Trophoblast cell (in vitro differentiated cells and primary cell): ENCODE measurements at regions not wholly inside any gene's neighbourhood (a gene's known extent, or its start where the extent isn't known, plus 50 kb on each side); places are given as distances from the start of the nearest gene placed in this dataset.

Experiments used
- DNase-seq, 2 donors: peaks; one replicate each; pipeline ENCODE4 v3.0.0-alpha.2; 2016
- H2AFZ ChIP-seq: 2 replicates; pipeline ENCODE4 v1.6.1; 2013; ENCODE audit warnings: low read length, moderate library complexity, mild to moderate bottlenecking; ENCODE audit not compliant: insufficient read depth, poor library complexity
- H2AK5ac ChIP-seq: 2 replicates; pipeline ENCODE4 v1.6.1; 2013; ENCODE audit warnings: mild to moderate bottlenecking, low read length
- H2BK120ac ChIP-seq: 2 replicates; pipeline ENCODE4 v1.6.1; 2013; ENCODE audit warnings: low read length, mild to moderate bottlenecking, moderate library complexity; ENCODE audit not compliant: insufficient read depth, poor library complexity
- H2BK12ac ChIP-seq: 2 replicates; pipeline ENCODE4 v1.6.1; 2013; ENCODE audit warnings: mild to moderate bottlenecking, low read length, moderate library complexity
- H2BK5ac ChIP-seq: 2 replicates; pipeline ENCODE4 v1.6.1; 2013; ENCODE audit warnings: low read length, low read depth, moderate library complexity, mild to moderate bottlenecking; ENCODE audit not compliant: poor library complexity
- H3K14ac ChIP-seq: 2 replicates; pipeline ENCODE4 v1.6.1; 2013; ENCODE audit warnings: mild to moderate bottlenecking, low read length
- H3K18ac ChIP-seq: 2 replicates; pipeline ENCODE4 v1.6.1; 2013; ENCODE audit warnings: mild to moderate bottlenecking, low read length
- H3K23ac ChIP-seq: 2 replicates; pipeline ENCODE4 v1.6.1; 2013; ENCODE audit warnings: low read length
- H3K27ac ChIP-seq: 2 replicates; pipeline ENCODE4 v1.5.1; 2013; ENCODE audit warnings: low read depth, mild to moderate bottlenecking, inconsistent platforms, low read length, moderate library complexity
- H3K27me3 ChIP-seq: 2 replicates; pipeline ENCODE4 v1.6.1; 2013; ENCODE audit warnings: inconsistent platforms, mild to moderate bottlenecking, low read length, moderate library complexity; ENCODE audit not compliant: insufficient read depth
- H3K36me3 ChIP-seq, 2 experiments: 1 replicate in 1 of 2; 2 replicates in 1 of 2; pipeline ENCODE4 v1.6.1; 2013; ENCODE audit warnings: low read length in 2 of 2, mild to moderate bottlenecking in 2 of 2, moderate library complexity in 1 of 2; ENCODE audit not compliant: insufficient read depth in 2 of 2, control insufficient read depth in 1 of 2
- H3K4ac ChIP-seq: 2 replicates; pipeline ENCODE4 v1.6.1; 2013; ENCODE audit warnings: low read depth, mild to moderate bottlenecking, low read length, moderate library complexity
- H3K4me1 ChIP-seq, 2 experiments: 1 replicate in 1 of 2; 2 replicates in 1 of 2; pipeline ENCODE4 v1.6.1; 2013; ENCODE audit warnings: low read length in 2 of 2, mild to moderate bottlenecking in 2 of 2, moderate library complexity in 1 of 2; ENCODE audit not compliant: insufficient read depth in 2 of 2, control insufficient read depth in 1 of 2
- H3K4me2 ChIP-seq: 2 replicates; pipeline ENCODE4 v1.6.1; 2013; ENCODE audit warnings: inconsistent platforms, mild to moderate bottlenecking, low read length, moderate library complexity
- H3K4me3 ChIP-seq: 2 replicates; pipeline ENCODE4 v1.5.1; 2013; ENCODE audit warnings: mild to moderate bottlenecking, low read depth, low read length, inconsistent platforms
- H3K79me1 ChIP-seq: one replicate; pipeline ENCODE4 v1.6.1; 2013; ENCODE audit warnings: low read length
- H3K79me2 ChIP-seq: 2 replicates; pipeline ENCODE4 v1.6.1; 2013; ENCODE audit warnings: low read length, mild to moderate bottlenecking; ENCODE audit not compliant: control insufficient read depth, insufficient read depth, poor library complexity
- H3K9ac ChIP-seq: 2 replicates; pipeline ENCODE4 v1.6.1; 2013; ENCODE audit warnings: mild to moderate bottlenecking, low read length
- H3K9me3 ChIP-seq: 2 replicates; pipeline ENCODE4 v1.6.1; 2013; ENCODE audit warnings: low read depth, mild to moderate bottlenecking, control low read depth, inconsistent platforms, low read length; ENCODE audit not compliant: insufficient read depth
- H4K12ac ChIP-seq: 2 replicates; pipeline ENCODE4 v1.6.1; 2013; ENCODE audit warnings: low read depth, mild to moderate bottlenecking, low read length, moderate library complexity
- H4K8ac ChIP-seq: 2 replicates; pipeline ENCODE4 v1.6.1; 2013; ENCODE audit warnings: low read depth, mild to moderate bottlenecking, low read length, moderate library complexity
- H4K91ac ChIP-seq: one replicate; pipeline ENCODE4 v1.6.1; 2013; ENCODE audit warnings: low read depth, mild to moderate bottlenecking, low read length, moderate library complexity
- WGBS: extraction: QIAGEN DNeasy Blood & Tissue Kit; methylation state at CpG from one replicate; pipeline ENCODE4 v1.1.7; 2013; ENCODE audit warnings: missing lambda C conversion rate; ENCODE audit not compliant: insufficient read length, insufficient coverage; ENCODE audit errors: extremely low coverage; 5-methylcytosine and 5-hydroxymethylcytosine counted together

- Histone ChIP-seq H3K14ac (no peak overlapping the region), H2BK12ac (no peak overlapping the region), H3K36me3 (no peaks in the 10 kb centered on the region), H3K9me3 (no peaks in the 10 kb centered on the region), H3K79me1 (no peaks in the 10 kb centered on the region), H3K18ac (no peak overlapping the region), H3K27me3 (no peaks in the 10 kb centered on the region), H3K27ac (no peak overlapping the region), H3K9ac (no peak overlapping the region), H3K4ac (no peak overlapping the region), H2AK5ac (no peak overlapping the region), H4K8ac (no peak overlapping the region), H3K79me2 (no peaks in the 10 kb centered on the region), H3K23ac (no peak overlapping the region), H3K4me1 (no peaks in the 10 kb centered on the region), H2BK5ac (no peak overlapping the region), H3K4me2 (no peak overlapping the region), H4K12ac (peak overlapping the region; percentile 18), H2AFZ (no peak overlapping the region), H4K91ac (no peak overlapping the region), H3K4me3 (no peak overlapping the region), H2BK120ac (no peak overlapping the region)
- no peak for DNase-seq
- WGBS = no CpG with 5 or more reads among the region's 22 CpGs
Observed at GRCh38 chr7:68535266-68535665, 1063.0 kb upstream of the AUTS2 start.

GRCh38 chr7:68537051-68537773 is 1061.1 kb upstream of the AUTS2 start:
- Histone ChIP-seq H3K36me3 (no peaks in the 10 kb centered on the region), H2BK5ac (no peak overlapping the region), H4K12ac (no peak overlapping the region), H3K23ac (no peak overlapping the region), H3K14ac (no peak overlapping the region), H2AK5ac (no peak overlapping the region), H3K4me1 (no peaks in the 10 kb centered on the region), H2AFZ (no peak overlapping the region), H3K27ac (no peak overlapping the region), H4K8ac (no peak overlapping the region), H3K27me3 (no peaks in the 10 kb centered on the region), H3K9ac (no peak overlapping the region), H3K79me2 (no peaks in the 10 kb centered on the region), H3K18ac (no peak overlapping the region), H3K79me1 (no peaks in the 10 kb centered on the region), H3K4me3 (no peak overlapping the region), H3K4me2 (no peak overlapping the region), H3K9me3 (no peaks in the 10 kb centered on the region), H2BK12ac (no peak overlapping the region), H2BK120ac (no peak overlapping the region), H3K4ac (no peak overlapping the region), H4K91ac (no peak overlapping the region)
- no CpG with 5 or more reads among the region's 6 CpGs for WGBS
- DNase-seq = no peak

DNA sequence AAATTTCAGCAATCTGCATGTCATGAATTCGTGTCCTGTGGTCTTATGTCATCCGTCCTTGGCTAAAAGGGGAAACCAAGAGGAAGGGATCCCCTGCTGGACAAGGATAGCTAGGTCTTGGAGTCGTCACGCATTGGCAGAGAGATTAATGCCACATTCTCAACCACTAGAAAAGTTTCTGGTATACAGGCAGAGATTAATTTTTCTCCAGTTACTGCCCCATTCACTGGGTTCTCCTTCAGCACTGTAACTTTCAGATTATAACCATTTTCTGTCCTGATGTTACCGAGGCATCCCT is 1060.6 kb upstream of the AUTS2 start:
- H3K9me3 ChIP-seq = no peaks in the 10 kb centered on the region
- no peaks in the 10 kb centered on the region for H3K27me3 ChIP-seq
- WGBS = no CpG with 5 or more reads among the region's 5 CpGs
- H2BK5ac ChIP-seq = no peak overlapping the region
- H3K79me2 ChIP-seq = no peaks in the 10 kb centered on the region
- H3K14ac ChIP-seq = no peak overlapping the region
- H3K79me1 ChIP-seq = no peaks in the 10 kb centered on the region
- H2BK12ac ChIP-seq = no peak overlapping the region
- no peak overlapping the region for H4K8ac ChIP-seq
- H3K27ac ChIP-seq = no peak overlapping the region
- H3K23ac ChIP-seq = no peak overlapping the region
- H3K4me3 ChIP-seq = no peak overlapping the region
- H2AK5ac ChIP-seq = no peak overlapping the region
- no peaks in the 10 kb centered on the region for H3K36me3 ChIP-seq
- H4K12ac ChIP-seq = no peak overlapping the region
- H3K9ac ChIP-seq = no peak overlapping the region
- no peak overlapping the region for H3K4me2 ChIP-seq
- no peak overlapping the region for H3K18ac ChIP-seq
- no peak overlapping the region for H2AFZ ChIP-seq
- no peak for DNase-seq
- H4K91ac ChIP-seq = no peak overlapping the region
- H2BK120ac ChIP-seq = no peak overlapping the region
- H3K4me1 ChIP-seq = no peaks in the 10 kb centered on the region
- H3K4ac ChIP-seq = no peak overlapping the region

DNA sequence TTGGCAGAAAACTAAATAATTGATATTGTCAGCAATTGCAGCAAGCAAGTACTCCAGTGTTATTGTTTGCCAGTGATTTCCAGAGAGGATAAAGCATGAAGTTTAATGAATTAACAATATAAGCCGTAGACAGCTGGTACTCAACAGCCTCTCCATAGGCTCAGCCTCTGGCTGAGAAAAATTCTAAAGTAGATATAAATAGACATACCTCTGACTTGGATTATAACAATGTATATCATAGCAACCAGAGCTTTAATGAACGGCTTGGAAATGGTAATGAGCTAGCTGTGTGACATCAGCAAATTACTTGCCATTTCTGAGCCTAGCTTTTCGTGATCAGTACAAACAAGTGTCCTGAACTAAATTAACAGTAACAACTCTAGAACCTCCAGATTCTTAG is 1055.4 kb upstream of the AUTS2 start:
- DNase-seq = no peak
- H2AK5ac ChIP-seq = no peak overlapping the region
- no peak overlapping the region for H3K9ac ChIP-seq
- no peaks in the 10 kb centered on the region for H3K36me3 ChIP-seq
- no peak overlapping the region for H4K12ac ChIP-seq
- no peak overlapping the region for H2AFZ ChIP-seq
- H3K4me3 ChIP-seq = no peak overlapping the region
- H4K8ac ChIP-seq = no peak overlapping the region
- no peak overlapping the region for H2BK12ac ChIP-seq
- WGBS = no CpG with 5 or more reads among the region's 3 CpGs
- no peak overlapping the region for H2BK5ac ChIP-seq
- no peaks in the 10 kb centered on the region for H3K79me1 ChIP-seq
- no peak overlapping the region for H4K91ac ChIP-seq
- no peak overlapping the region for H3K4ac ChIP-seq
- no peak overlapping the region for H3K4me2 ChIP-seq
- no peak overlapping the region for H2BK120ac ChIP-seq
- no peaks in the 10 kb centered on the region for H3K9me3 ChIP-seq
- no peaks in the 10 kb centered on the region for H3K27me3 ChIP-seq
- no peak overlapping the region for H3K18ac ChIP-seq
- H3K23ac ChIP-seq = no peak overlapping the region
- no peak overlapping the region for H3K14ac ChIP-seq
- H3K79me2 ChIP-seq = no peaks in the 10 kb centered on the region
- H3K4me1 ChIP-seq = no peaks in the 10 kb centered on the region
- H3K27ac ChIP-seq = no peak overlapping the region
